B cell (primary cell): ENCODE measurements at regions not wholly inside any gene's neighbourhood (a gene's known extent, or its start where the extent isn't known, plus 50 kb on each side); places are given as distances from the start of the nearest gene placed in this dataset.

Experiments used
- ATAC-seq: fragments of 200-7000 bp; cut with Tn5 transposase; one replicate; pipeline ENCODE4 v1.10.0; 2021; ENCODE audit warnings: low read depth, mild to moderate bottlenecking, moderate number of reproducible peaks, moderate library complexity
- CTCF ChIA-PET: fragments of 350-600 bp; sonication (Branson Sonifier 250); formaldehyde crosslinking; loops from one replicate; lab custom pipeline; 2021; ENCODE audit warnings: antibody characterized with exemption, inconsistent platforms; lab: Charles Lee
- POLR2A ChIA-PET: fragments of 350-600 bp; sonication (Branson Sonifier 250); formaldehyde crosslinking; loops from one replicate; lab custom pipeline; 2021; ENCODE audit warnings: antibody characterized with exemption; lab: Charles Lee
- DNase-seq: peaks from one replicate; pipeline ENCODE4 v3.0.0; 2013
- H2AFZ ChIP-seq: 2 replicates; pipeline ENCODE4 v1.6.1; 2012; ENCODE audit warnings: mild to moderate bottlenecking, low read depth, low read length; ENCODE audit not compliant: insufficient read depth, poor library complexity, severe bottlenecking
- H3K27ac ChIP-seq, 2 donors: 1 replicate in 1 of 2; 2 replicates in 1 of 2; pipeline ENCODE4 v1.5.1; 2012 to 2013; ENCODE audit warnings: low read length in 2 of 2, mild to moderate bottlenecking in 2 of 2, moderate library complexity in 1 of 2
- H3K27me3 ChIP-seq, 4 experiments: fragments of 200-600 bp in 1 of 4; sonication (generic) in 1 of 4; replicated peaks in 1 of 4; 1 replicate in 2 of 4; 2 replicates in 2 of 4; pipeline versions ENCODE4 v1.6.1 to v1.7.0; 2013 to 2016; ENCODE audit warnings: low read length in 3 of 4, mild to moderate bottlenecking in 2 of 4, mixed read lengths in 1 of 4, moderate library complexity in 1 of 4; ENCODE audit not compliant: insufficient read depth in 4 of 4, control insufficient read depth in 3 of 4; ENCODE audit errors: control extremely low read depth in 1 of 4
- H3K36me3 ChIP-seq, 2 experiments: replicated peaks in 1 of 2; 1 replicate in 1 of 2; 2 replicates in 1 of 2; pipeline versions ENCODE4 v1.6.1 to v1.7.1; 2013; ENCODE audit warnings: low read length in 1 of 2; ENCODE audit not compliant: insufficient read depth in 2 of 2, control insufficient read depth in 1 of 2; ENCODE audit errors: control extremely low read depth in 1 of 2, extremely low read depth in 1 of 2
- H3K4me1 ChIP-seq, 2 donors: fragments of 200-600 bp in 1 of 2; sonication (generic) in 1 of 2; 1 replicate in 1 of 2; 2 replicates in 1 of 2; pipeline versions ENCODE4 v1.5.1 to v1.6.1; 2013 to 2017; ENCODE audit warnings: low read length in 2 of 2; ENCODE audit not compliant: control insufficient read depth in 2 of 2, insufficient read depth in 2 of 2
- H3K4me2 ChIP-seq: replicated peaks from 2 replicates; pipeline ENCODE3; 2012; ENCODE audit warnings: mild to moderate bottlenecking, low read depth, low read length; ENCODE audit not compliant: poor library complexity, severe bottlenecking
- H3K4me3 ChIP-seq, 5 experiments: fragments of 200-600 bp in 1 of 5; sonication (generic) in 1 of 5; 1 replicate in 3 of 5; 2 replicates in 2 of 5; pipeline versions ENCODE4 v1.5.1 to v1.7.0; 2011 to 2016; ENCODE audit warnings: low read length in 4 of 5, mild to moderate bottlenecking in 4 of 5, low read depth in 2 of 5, control low read depth in 1 of 5, moderate library complexity in 1 of 5; ENCODE audit not compliant: insufficient read depth in 1 of 5; ENCODE audit errors: control extremely low read depth in 1 of 5, extremely low read depth in 1 of 5
- H3K79me2 ChIP-seq: fragments of 200-600 bp; sonication (generic); one replicate; pipeline ENCODE4 v1.6.0; 2016; ENCODE audit warnings: low read length; ENCODE audit not compliant: control insufficient read depth, insufficient read depth
- H3K9ac ChIP-seq: fragments of 200-600 bp; sonication (generic); 2 replicates; pipeline ENCODE4 v1.6.1; 2017; ENCODE audit warnings: mild to moderate bottlenecking, low read length, moderate library complexity
- H3K9me3 ChIP-seq, 3 donors: one replicate each; pipeline versions ENCODE4 v1.6.1 to v1.7.1; 2013; ENCODE audit warnings: low read length in 2 of 3; ENCODE audit not compliant: control insufficient read depth in 2 of 3, insufficient read depth in 1 of 3; ENCODE audit errors: control extremely low read depth in 1 of 3
- H4K20me1 ChIP-seq: 2 replicates; pipeline ENCODE4 v1.6.0; 2012; ENCODE audit warnings: mild to moderate bottlenecking, low read length; ENCODE audit not compliant: insufficient read depth, control insufficient read depth, poor library complexity, severe bottlenecking
- H3K27ac Mint-ChIP-seq: one replicate; pipeline ENCODE4 v1.8.0; 2021; ENCODE audit warnings: mixed read lengths
- H3K27me3 Mint-ChIP-seq: one replicate; pipeline ENCODE4 v1.8.0; 2021; ENCODE audit warnings: mixed read lengths
- H3K4me1 Mint-ChIP-seq: one replicate; pipeline ENCODE4 v1.8.0; 2021; ENCODE audit warnings: mixed read lengths
- H3K4me3 Mint-ChIP-seq: one replicate; pipeline ENCODE4 v1.8.0; 2021; ENCODE audit warnings: mixed read lengths
- H3K9me3 Mint-ChIP-seq: one replicate; pipeline ENCODE4 v1.8.0; 2022; ENCODE audit warnings: mixed read lengths; ENCODE audit not compliant: insufficient read depth
- EZH2 ChIP-seq: IDR thresholded peaks from 2 replicates; pipeline ENCODE4 v1.6.1; 2012; ENCODE audit warnings: borderline replicate concordance, low read depth, mild to moderate bottlenecking, moderate library complexity, low read length; ENCODE audit not compliant: insufficient read depth, poor library complexity, severe bottlenecking
- WGBS: methylation state at CpG from one replicate; pipeline ENCODE4 v1.1.5; 2013; ENCODE audit warnings: missing lambda C conversion rate; ENCODE audit not compliant: insufficient coverage; 5-methylcytosine and 5-hydroxymethylcytosine counted together
- intact Hi-C: fragments of 100-400 bp; cut with micrococcal nuclease; formaldehyde crosslinking; loops from one replicate; pipeline ENCODE4 v1.10.0; 2022
- TF ChIP-seq, protein P1 (sequence below): fragments of 200-600 bp; IDR thresholded peaks from one replicate; pipeline ENCODE4 v1.8.0; 2022; ENCODE audit warnings: antibody characterized with exemption, mild to moderate bottlenecking

DNA sequence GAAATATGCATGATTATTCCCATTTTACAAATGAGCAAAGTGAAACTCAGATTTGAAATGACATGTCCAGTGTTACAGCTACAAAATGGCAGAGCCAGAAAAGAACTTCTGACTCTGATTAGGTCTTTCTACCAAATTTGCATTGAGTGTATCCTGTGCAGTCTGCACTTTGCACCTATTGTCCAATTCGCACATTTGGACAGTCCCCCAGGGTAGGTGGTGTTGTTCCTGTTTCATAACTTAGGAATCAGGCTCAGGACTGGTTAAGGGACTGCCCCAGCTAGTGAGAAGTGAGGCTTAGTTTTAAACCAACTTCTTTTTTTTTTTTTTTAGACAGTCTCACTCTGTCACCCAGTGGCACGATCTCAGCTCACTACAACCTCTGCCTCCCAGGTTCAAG, 137.9 kb upstream of the NALF2 start:
- Histone ChIP-seq H3K9ac (no peak overlapping the region), H3K27ac (no peak overlapping the region), H3K9me3 (no peaks in the 10 kb centered on the region), H3K4me3 (no peak overlapping the region), H2AFZ (no peak overlapping the region), H3K27me3 (no peaks in the 10 kb centered on the region), H3K79me2 (no peaks in the 10 kb centered on the region), H3K4me1 (no peaks in the 10 kb centered on the region), H3K4me2 (no peak overlapping the region), H4K20me1 (no peaks in the 10 kb centered on the region), H3K36me3 (no peaks in the 10 kb centered on the region)
- POLR2A ChIA-PET = no interaction called here
- Mint-ChIP-seq H3K27ac (no peak overlapping the region), H3K9me3 (no peaks in the 10 kb centered on the region), H3K4me1 (no peaks in the 10 kb centered on the region), H3K4me3 (no peak overlapping the region), H3K27me3 (no peaks in the 10 kb centered on the region)
- no peak for TF ChIP-seq EZH2
- 83% methylated on average over 1 of the region's 2 CpGs for WGBS
- intact Hi-C loops = no loop called here
- ATAC-seq = no peak
- CTCF ChIA-PET = no interaction called here
- no peak for DNase-seq

DNA sequence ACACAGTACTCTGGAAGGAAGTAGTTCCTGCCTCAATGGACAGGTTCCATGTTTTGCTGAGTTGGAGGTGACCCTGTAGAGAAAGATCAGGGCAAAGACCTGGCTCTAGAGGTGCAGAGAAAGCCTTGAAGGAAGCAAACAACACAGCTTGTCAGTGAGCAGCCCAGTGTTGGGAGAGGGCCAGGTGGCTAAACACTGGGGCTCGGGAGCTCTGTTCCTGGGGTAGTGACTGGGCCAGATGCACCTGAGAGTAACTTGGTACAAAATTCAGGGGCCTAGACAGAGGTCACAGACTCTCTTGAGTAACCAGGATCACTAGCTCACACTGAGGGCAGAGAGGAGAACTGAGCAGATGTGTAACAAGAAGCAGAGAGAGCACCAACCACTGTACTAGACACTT, 138.4 kb upstream of the NALF2 start:
- CTCF ChIA-PET = no interaction called here
- ATAC-seq (no peak), DNase-seq (no peak)
- no peak overlapping the region for H3K4me3 Mint-ChIP-seq
- Histone ChIP-seq H3K9ac (no peak overlapping the region), H4K20me1 (no peaks in the 10 kb centered on the region), H3K27ac (no peak overlapping the region), H3K4me1 (no peaks in the 10 kb centered on the region), H3K4me2 (no peak overlapping the region), H3K4me3 (no peak overlapping the region), H3K36me3 (no peaks in the 10 kb centered on the region), H3K27me3 (no peaks in the 10 kb centered on the region), H3K79me2 (no peaks in the 10 kb centered on the region), H2AFZ (no peak overlapping the region), H3K9me3 (no peaks in the 10 kb centered on the region)
- intact Hi-C loops = no loop called here
- H3K4me1 Mint-ChIP-seq = no peaks in the 10 kb centered on the region
- WGBS = no CpG with 5 or more reads among the region's 1 CpG
- POLR2A ChIA-PET = no interaction called here
- no peak overlapping the region for H3K27ac Mint-ChIP-seq
- no peak for TF ChIP-seq EZH2
- TF ChIP-seq, protein P1, sequence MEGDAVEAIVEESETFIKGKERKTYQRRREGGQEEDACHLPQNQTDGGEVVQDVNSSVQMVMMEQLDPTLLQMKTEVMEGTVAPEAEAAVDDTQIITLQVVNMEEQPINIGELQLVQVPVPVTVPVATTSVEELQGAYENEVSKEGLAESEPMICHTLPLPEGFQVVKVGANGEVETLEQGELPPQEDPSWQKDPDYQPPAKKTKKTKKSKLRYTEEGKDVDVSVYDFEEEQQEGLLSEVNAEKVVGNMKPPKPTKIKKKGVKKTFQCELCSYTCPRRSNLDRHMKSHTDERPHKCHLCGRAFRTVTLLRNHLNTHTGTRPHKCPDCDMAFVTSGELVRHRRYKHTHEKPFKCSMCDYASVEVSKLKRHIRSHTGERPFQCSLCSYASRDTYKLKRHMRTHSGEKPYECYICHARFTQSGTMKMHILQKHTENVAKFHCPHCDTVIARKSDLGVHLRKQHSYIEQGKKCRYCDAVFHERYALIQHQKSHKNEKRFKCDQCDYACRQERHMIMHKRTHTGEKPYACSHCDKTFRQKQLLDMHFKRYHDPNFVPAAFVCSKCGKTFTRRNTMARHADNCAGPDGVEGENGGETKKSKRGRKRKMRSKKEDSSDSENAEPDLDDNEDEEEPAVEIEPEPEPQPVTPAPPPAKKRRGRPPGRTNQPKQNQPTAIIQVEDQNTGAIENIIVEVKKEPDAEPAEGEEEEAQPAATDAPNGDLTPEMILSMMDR = no peak
- no peaks in the 10 kb centered on the region for H3K9me3 Mint-ChIP-seq
- H3K27me3 Mint-ChIP-seq = no peaks in the 10 kb centered on the region
